HEK293T (cell line): ENCODE measurements at regions not wholly inside any gene's neighbourhood (a gene's known extent, or its start where the extent isn't known, plus 50 kb on each side); places are given as distances from the start of the nearest gene placed in this dataset.

Experiments used
- ARNT ChIP-seq: fragments of 450-650 bp; IDR thresholded peaks from 2 replicates; pipeline ENCODE4 v1.6.1; 2017; ENCODE audit warnings: mild to moderate bottlenecking
- BHLHE40 ChIP-seq: fragments of 450-650 bp; IDR thresholded peaks from 2 replicates; pipeline ENCODE4 v1.6.1; 2016; ENCODE audit warnings: mild to moderate bottlenecking, moderate library complexity, borderline replicate concordance
- CTBP1 ChIP-seq: fragments of 450-650 bp; IDR thresholded peaks from 2 replicates; pipeline ENCODE4 v1.6.1; 2016; ENCODE audit warnings: borderline replicate concordance
- ELF4 ChIP-seq: fragments of 450-650 bp; IDR thresholded peaks from 2 replicates; pipeline ENCODE4 v1.6.1; 2017; ENCODE audit warnings: antibody characterized with exemption
- FOXA1 ChIP-seq: fragments of 450-650 bp; IDR thresholded peaks from 2 replicates; pipeline ENCODE4 v1.6.1; 2016; ENCODE audit warnings: mild to moderate bottlenecking
- FOXK2 ChIP-seq: fragments of 450-650 bp; IDR thresholded peaks from 2 replicates; pipeline ENCODE4 v1.6.1; 2016; ENCODE audit warnings: mild to moderate bottlenecking
- FOXM1 ChIP-seq: fragments of 450-650 bp; IDR thresholded peaks from 2 replicates; pipeline ENCODE4 v1.6.1; 2017; ENCODE audit warnings: mild to moderate bottlenecking, borderline replicate concordance
- NFRKB ChIP-seq: fragments of 450-650 bp; IDR thresholded peaks from 2 replicates; pipeline ENCODE4 v1.6.1; 2016; ENCODE audit warnings: mild to moderate bottlenecking, moderate library complexity
- PKNOX1 ChIP-seq: fragments of 450-650 bp; IDR thresholded peaks from 2 replicates; pipeline ENCODE4 v1.6.1; 2016
- SP1 ChIP-seq: fragments of 450-650 bp; IDR thresholded peaks from 2 replicates; pipeline ENCODE4 v1.6.1; 2017
- SUZ12 ChIP-seq: fragments of 450-650 bp; IDR thresholded peaks from 2 replicates; pipeline ENCODE4 v1.6.1; 2016; ENCODE audit warnings: mild to moderate bottlenecking
- TARDBP ChIP-seq: fragments of 450-650 bp; IDR thresholded peaks from 2 replicates; pipeline ENCODE4 v1.6.1; 2016
- ZNF384 ChIP-seq: fragments of 450-650 bp; IDR thresholded peaks from 2 replicates; pipeline ENCODE4 v1.6.1; 2016

- TF ChIP-seq SUZ12 (no peak), PKNOX1 (no peak), TARDBP (no peak), ZNF384 (no peak), FOXM1 (no peak), CTBP1 (no peak), BHLHE40 (no peak), FOXK2 (no peak), NFRKB (no peak), SP1 (no peak), FOXA1 (no peak), ARNT (no peak), ELF4 (no peak)
These were observed 1174.6 kb upstream of the LRRTM3 start for GRCh38 chr10:65751218-65751617.
